Activated T-helper 17 cell treated with anti-CD3 and anti-CD28 coated beads, Interleukin-2, amount 50 U/mL, for 72 hours (primary cell): ENCODE measurements at regions not wholly inside any gene's neighbourhood (a gene's known extent, or its start where the extent isn't known, plus 50 kb on each side); places are given as distances from the start of the nearest gene placed in this dataset.

Experiments
- ATAC-seq: fragments of 150-1000 bp; cut with Tn5 transposase; replicated peaks from 2 replicates; pipeline ENCODE4 v1.10.0; 2021; ENCODE audit warnings: mild to moderate bottlenecking, moderate library complexity
- H3K27ac Mint-ChIP-seq: one replicate; pipeline ENCODE4 v1.8.0; 2022; ENCODE audit warnings: mixed read lengths
- H3K27me3 Mint-ChIP-seq: one replicate; pipeline ENCODE4 v1.8.0; 2022; ENCODE audit warnings: mixed read lengths
- H3K36me3 Mint-ChIP-seq: one replicate; pipeline ENCODE4 v1.8.0; 2022; ENCODE audit warnings: low read depth, mild to moderate bottlenecking, mixed read lengths
- H3K4me1 Mint-ChIP-seq: one replicate; pipeline ENCODE4 v1.8.0; 2022; ENCODE audit warnings: mixed read lengths
- H3K4me3 Mint-ChIP-seq: one replicate; pipeline ENCODE4 v1.8.0; 2022; ENCODE audit warnings: mild to moderate bottlenecking, mixed read lengths
- H3K9me3 Mint-ChIP-seq: one replicate; pipeline ENCODE4 v1.8.0; 2022; ENCODE audit warnings: mixed read lengths

DNA sequence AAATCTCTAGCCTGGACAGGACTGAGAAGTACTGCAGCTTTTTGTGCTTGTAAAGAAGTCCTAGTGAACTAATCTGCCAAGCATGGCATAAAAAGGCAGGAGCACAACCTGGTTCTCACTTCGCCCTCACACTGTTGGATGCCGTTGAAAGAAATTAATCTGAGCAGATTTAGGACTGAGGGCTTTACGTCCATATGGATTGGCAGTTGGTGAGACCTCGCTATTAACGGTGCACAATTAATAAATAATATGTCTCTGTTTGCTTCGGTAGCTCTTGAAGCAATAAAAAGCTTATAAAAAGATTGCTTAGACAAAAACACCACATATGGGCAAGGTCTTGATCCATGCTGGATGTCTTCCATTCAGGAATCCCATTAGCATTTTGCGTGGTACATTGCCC is 185.6 kb upstream of the EPHA7 start:
- Mint-ChIP-seq H3K36me3 (no peaks in the 10 kb centered on the region), H3K27me3 (no peaks in the 10 kb centered on the region), H3K4me3 (no peak overlapping the region), H3K4me1 (no peaks in the 10 kb centered on the region), H3K27ac (no peak overlapping the region), H3K9me3 (no peaks in the 10 kb centered on the region)
- ATAC-seq = no peak

DNA sequence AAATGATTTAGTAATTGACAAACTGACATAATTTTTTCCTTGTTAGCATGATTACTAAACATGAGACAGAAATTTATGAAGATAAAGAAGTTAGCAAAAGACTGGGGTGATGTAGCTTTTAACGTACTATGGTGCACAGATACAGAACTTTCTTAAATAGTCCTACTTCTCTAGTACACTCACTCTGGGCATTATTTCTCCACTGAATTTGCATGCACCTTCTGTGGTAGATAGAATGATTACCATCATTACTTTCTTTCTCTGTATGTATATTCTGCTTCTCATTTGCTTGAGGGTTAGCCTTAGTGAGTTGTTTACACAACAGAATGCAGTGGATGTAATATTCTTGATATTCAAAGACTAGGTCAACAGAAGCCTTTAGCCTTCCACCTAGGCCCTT is 173.1 kb upstream of the EPHA7 start:
- H3K27ac Mint-ChIP-seq = no peak overlapping the region
- no peaks in the 10 kb centered on the region for H3K4me1 Mint-ChIP-seq
- H3K36me3 Mint-ChIP-seq = no peaks in the 10 kb centered on the region
- no peak overlapping the region for H3K4me3 Mint-ChIP-seq
- H3K27me3 Mint-ChIP-seq = no peaks in the 10 kb centered on the region
- no peak for ATAC-seq
- peaks cover 13% of the 10 kb centered on the region for H3K9me3 Mint-ChIP-seq

DNA sequence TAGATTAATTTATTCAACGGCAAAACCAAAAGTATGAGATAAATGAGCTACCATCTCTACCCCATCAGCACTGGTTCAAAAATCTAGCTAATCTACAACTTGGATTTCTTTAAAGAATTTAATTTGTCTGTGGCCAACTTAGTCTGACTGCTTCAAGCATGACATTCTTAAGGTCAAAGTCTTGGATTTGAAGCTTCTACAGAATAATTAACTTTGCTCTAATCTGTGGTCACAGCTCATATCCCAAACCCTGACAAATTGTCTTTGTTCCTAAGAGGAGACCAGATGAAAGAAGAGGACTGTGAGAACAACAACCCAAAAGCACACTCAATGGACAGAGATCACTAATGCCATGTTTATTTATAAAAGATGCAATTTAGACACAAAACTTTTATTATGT is 166.9 kb upstream of the EPHA7 start:
- H3K4me3 Mint-ChIP-seq = no peak overlapping the region
- H3K9me3 Mint-ChIP-seq = peaks cover 16% of the 10 kb centered on the region
- H3K27me3 Mint-ChIP-seq = no peaks in the 10 kb centered on the region
- ATAC-seq = no peak
- no peaks in the 10 kb centered on the region for H3K4me1 Mint-ChIP-seq
- no peak overlapping the region for H3K27ac Mint-ChIP-seq
- H3K36me3 Mint-ChIP-seq = no peaks in the 10 kb centered on the region

DNA sequence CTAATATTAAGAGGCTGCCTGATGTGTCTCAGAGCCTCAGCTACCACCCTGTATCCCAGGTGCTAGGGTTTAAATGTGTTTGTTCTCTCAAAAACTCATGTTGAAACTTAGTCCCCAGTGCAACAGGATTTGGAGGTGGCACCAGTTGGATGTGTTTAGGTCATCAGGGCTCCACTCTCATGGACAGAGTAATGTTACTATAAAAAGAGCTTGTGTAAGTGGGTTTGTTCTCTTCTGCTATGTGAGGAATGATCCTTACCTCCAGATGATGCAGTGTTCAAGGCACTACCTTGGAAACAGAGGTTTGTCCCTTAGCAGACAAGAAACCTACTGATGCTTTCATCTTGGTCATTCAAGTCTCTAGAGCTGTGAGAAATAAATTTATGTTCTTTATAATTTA is 164.9 kb upstream of the EPHA7 start:
- peaks cover 10% of the 10 kb centered on the region for H3K9me3 Mint-ChIP-seq
- H3K27ac Mint-ChIP-seq = no peak overlapping the region
- no peaks in the 10 kb centered on the region for H3K4me1 Mint-ChIP-seq
- H3K27me3 Mint-ChIP-seq = no peaks in the 10 kb centered on the region
- H3K36me3 Mint-ChIP-seq = no peaks in the 10 kb centered on the region
- ATAC-seq = no peak
- no peak overlapping the region for H3K4me3 Mint-ChIP-seq

DNA sequence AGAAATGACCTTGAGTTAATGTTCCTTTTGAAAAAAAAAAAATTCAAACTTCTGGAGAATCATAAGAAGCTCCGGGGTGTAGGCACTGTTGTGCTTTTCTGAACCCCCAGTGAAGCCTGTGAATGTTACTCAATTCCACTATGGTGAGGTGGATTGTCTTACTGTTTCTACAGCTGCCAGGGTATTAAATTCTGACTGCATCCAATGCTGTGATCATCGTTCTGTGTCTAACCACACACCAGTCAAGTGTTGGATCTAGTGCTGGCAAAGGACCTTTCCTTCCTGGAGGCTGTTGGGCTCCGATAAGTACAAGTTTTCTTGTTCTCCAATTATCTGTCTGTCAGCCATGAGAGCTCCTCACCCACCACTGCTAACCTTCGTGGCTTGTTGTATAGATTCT is 162.0 kb upstream of the EPHA7 start:
- H3K27ac Mint-ChIP-seq = no peak overlapping the region
- H3K4me1 Mint-ChIP-seq = no peaks in the 10 kb centered on the region
- no peak overlapping the region for H3K4me3 Mint-ChIP-seq
- no peaks in the 10 kb centered on the region for H3K36me3 Mint-ChIP-seq
- no peaks in the 10 kb centered on the region for H3K27me3 Mint-ChIP-seq
- ATAC-seq = no peak
- peaks cover 6% of the 10 kb centered on the region for H3K9me3 Mint-ChIP-seq

DNA sequence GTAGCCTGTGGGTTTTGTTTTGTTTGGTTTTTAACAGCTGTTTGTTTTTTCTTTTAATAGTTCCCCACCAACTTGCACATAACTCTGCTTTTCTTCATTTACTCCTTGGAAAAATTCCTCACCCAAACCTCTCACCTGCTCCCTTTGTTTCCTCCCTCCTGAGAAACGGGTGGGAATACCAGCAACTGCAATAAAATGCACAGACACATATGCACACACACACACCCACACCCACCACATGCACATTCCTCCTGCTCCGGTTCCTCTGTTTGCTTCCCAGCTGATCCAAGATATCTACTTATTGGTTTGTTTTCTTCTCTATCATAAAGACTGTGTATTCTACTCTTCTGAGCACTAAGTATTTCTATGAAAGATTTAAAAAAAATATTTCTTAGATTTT is 161.1 kb upstream of the EPHA7 start:
- no peak overlapping the region for H3K27ac Mint-ChIP-seq
- H3K27me3 Mint-ChIP-seq = no peaks in the 10 kb centered on the region
- no peaks in the 10 kb centered on the region for H3K4me1 Mint-ChIP-seq
- no peaks in the 10 kb centered on the region for H3K36me3 Mint-ChIP-seq
- H3K4me3 Mint-ChIP-seq = no peak overlapping the region
- no peak for ATAC-seq
- H3K9me3 Mint-ChIP-seq = no peaks in the 10 kb centered on the region

DNA sequence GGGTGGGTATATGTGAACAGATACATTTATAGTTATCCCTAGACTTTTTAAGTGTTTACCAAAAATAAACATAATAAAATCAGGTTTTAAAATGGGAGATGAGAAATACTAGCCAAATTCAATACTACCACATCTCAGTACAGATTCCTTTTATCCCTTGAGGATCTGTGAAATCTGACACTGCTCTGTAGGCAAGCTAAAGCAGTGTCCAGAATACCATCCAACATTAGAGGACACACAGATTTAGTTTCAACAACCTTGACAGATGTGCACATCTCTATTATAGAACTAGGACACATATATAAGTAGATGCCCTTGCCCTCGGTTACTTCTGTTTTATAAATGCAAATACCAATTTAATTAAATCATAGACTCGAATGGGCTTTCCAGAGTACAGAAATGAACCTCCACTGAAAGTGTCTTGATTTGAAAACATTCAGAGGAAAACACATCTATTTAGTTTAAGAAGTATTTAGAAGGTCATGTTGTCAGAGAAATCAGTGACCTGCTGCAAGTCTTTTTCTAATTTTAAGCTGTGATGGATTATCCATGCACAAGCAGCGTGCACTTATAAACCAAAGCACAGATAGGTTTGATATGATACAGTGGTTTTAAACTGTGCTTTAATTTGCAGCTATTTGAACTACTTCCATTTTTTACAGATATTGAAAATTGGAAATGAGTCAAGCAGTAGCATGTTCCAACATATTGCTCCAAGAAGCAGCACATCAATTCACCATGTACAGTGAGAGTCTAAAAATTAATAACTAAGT is 156.3 kb upstream of the EPHA7 start:
- H3K9me3 Mint-ChIP-seq = no peaks in the 10 kb centered on the region
- H3K36me3 Mint-ChIP-seq = no peaks in the 10 kb centered on the region
- ATAC-seq = no peak
- no peak overlapping the region for H3K27ac Mint-ChIP-seq
- H3K4me3 Mint-ChIP-seq = no peak overlapping the region
- no peaks in the 10 kb centered on the region for H3K27me3 Mint-ChIP-seq
- no peaks in the 10 kb centered on the region for H3K4me1 Mint-ChIP-seq

DNA sequence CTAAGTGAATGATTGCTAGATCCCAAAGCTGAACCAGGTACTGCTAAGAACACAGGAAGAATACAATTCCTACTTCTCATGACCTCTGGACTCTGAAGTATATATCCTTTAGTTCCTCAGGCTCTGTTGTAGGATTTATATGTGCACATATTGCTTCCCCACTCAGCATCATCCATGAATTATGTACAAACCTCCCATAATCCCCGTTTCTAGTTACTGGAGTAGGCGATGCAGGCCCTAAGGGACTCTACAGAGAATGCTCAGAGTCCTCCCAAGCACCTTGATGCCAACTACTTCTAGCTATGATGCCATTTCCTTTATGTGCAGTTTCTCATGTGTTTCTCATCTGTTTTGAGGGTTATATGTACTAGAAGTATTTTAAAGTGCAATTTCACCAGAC is 154.9 kb upstream of the EPHA7 start:
- Mint-ChIP-seq H3K36me3 (no peaks in the 10 kb centered on the region), H3K27ac (no peak overlapping the region), H3K9me3 (no peaks in the 10 kb centered on the region), H3K4me1 (no peaks in the 10 kb centered on the region), H3K4me3 (no peak overlapping the region), H3K27me3 (no peaks in the 10 kb centered on the region)
- no peak for ATAC-seq

DNA sequence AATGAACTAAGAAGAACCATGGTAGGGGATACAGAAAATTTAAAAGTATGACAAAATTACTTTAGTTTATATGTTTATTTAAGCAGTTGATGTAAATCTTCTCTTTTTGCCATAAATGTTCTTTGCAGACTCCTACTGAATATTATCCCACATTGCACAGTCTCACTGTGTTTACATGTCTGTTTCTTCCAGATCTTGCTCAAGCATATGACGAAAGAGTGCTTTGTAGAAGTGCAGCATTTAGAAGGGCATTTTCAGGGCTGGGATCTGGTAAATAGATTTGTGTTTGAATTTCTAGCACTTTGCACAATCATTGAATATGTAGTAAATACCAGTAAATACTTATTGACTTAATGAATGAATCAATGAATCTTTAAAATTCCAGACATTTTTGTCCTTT is 152.0 kb upstream of the EPHA7 start:
- Mint-ChIP-seq H3K4me3 (no peak overlapping the region), H3K9me3 (no peaks in the 10 kb centered on the region), H3K27ac (no peak overlapping the region), H3K4me1 (no peaks in the 10 kb centered on the region), H3K27me3 (no peaks in the 10 kb centered on the region), H3K36me3 (no peaks in the 10 kb centered on the region)
- no peak for ATAC-seq

DNA sequence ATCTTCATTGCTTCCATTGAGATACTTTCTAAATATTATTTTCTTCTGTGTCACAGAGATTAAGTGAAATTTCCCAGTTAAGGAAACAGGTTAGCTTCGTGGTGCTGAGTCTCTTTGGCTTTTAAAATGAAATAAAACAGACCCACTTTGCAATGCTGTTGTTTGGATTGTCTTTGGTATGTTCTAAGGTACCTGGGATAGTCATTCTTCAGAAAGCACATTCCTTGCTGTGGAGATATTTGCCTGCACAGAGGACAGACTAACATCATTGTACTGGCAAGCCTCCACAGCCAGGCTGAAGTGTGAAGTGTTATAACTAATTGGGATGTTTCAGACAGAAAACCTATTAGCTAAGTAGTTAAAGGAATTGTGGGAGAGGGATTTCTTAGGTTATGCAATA is 148.8 kb upstream of the EPHA7 start:
- H3K27me3 Mint-ChIP-seq = no peaks in the 10 kb centered on the region
- no peak for ATAC-seq
- H3K4me1 Mint-ChIP-seq = no peaks in the 10 kb centered on the region
- H3K4me3 Mint-ChIP-seq = no peak overlapping the region
- H3K36me3 Mint-ChIP-seq = no peaks in the 10 kb centered on the region
- H3K27ac Mint-ChIP-seq = no peak overlapping the region
- H3K9me3 Mint-ChIP-seq = no peaks in the 10 kb centered on the region

DNA sequence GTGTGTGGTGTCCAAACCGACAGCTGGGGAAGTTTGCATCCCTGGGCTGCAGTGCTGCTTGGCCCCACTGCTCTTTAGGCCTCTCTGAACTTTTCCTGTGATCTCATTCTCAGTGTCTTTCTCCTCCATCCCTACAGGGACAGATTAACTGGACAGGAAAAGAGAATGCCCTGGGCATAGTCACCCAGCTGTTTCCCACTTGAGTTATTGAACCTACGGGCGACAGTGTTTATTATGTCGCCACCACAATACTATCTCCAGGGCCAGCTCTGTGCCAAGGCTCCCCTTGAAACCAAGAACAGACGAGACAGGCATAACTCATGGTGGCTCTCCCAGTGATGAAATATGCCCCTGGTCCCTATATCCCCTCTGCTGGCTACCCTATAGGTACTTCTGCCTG is 147.8 kb upstream of the EPHA7 start:
- H3K27ac Mint-ChIP-seq = no peak overlapping the region
- no peaks in the 10 kb centered on the region for H3K36me3 Mint-ChIP-seq
- no peak for ATAC-seq
- H3K4me1 Mint-ChIP-seq = no peaks in the 10 kb centered on the region
- no peaks in the 10 kb centered on the region for H3K9me3 Mint-ChIP-seq
- no peaks in the 10 kb centered on the region for H3K27me3 Mint-ChIP-seq
- H3K4me3 Mint-ChIP-seq = no peak overlapping the region

DNA sequence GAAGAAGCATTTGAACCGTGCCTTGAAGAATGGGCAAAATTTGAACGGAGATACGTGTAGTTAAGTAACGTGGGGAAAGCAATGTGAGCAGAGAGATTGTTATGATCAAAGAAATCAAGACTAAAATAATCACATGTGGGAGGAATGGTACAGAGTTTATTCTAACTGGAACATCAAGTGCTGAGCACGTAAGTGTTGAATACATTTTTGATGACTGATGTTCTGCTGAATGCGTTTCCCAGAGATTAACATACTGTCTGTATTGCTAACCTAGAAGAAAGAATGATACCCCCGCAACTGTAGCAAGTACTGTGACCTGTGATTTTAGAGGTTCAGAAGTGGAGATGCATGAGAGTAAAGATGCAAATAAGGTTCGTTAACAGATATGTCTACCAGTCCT is 146.9 kb upstream of the EPHA7 start:
- Mint-ChIP-seq H3K36me3 (no peaks in the 10 kb centered on the region), H3K4me1 (no peaks in the 10 kb centered on the region), H3K27ac (no peak overlapping the region), H3K27me3 (no peaks in the 10 kb centered on the region), H3K4me3 (no peak overlapping the region), H3K9me3 (no peaks in the 10 kb centered on the region)
- no peak for ATAC-seq

DNA sequence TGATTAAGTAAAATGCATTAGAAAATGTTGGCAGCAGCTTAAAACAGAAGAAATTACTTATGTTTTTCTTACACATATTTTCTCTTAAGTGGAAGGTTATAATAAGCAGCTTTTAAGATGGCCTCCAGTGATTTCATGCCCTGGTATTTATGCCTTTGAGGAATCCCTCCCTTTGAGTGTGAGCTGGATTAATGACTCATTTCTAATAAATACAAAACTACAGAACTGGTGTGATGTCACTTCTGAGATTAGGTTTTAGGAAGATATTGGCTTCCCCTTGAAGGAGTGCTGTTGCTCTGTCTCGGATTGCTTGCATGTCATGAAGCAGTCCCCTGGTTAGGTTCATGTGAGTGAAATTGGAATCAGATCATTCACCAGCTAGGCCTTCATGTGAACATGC is 143.2 kb upstream of the EPHA7 start:
- H3K4me1 Mint-ChIP-seq = no peaks in the 10 kb centered on the region
- ATAC-seq = no peak
- H3K9me3 Mint-ChIP-seq = no peaks in the 10 kb centered on the region
- no peak overlapping the region for H3K4me3 Mint-ChIP-seq
- H3K36me3 Mint-ChIP-seq = no peaks in the 10 kb centered on the region
- no peak overlapping the region for H3K27ac Mint-ChIP-seq
- no peaks in the 10 kb centered on the region for H3K27me3 Mint-ChIP-seq

DNA sequence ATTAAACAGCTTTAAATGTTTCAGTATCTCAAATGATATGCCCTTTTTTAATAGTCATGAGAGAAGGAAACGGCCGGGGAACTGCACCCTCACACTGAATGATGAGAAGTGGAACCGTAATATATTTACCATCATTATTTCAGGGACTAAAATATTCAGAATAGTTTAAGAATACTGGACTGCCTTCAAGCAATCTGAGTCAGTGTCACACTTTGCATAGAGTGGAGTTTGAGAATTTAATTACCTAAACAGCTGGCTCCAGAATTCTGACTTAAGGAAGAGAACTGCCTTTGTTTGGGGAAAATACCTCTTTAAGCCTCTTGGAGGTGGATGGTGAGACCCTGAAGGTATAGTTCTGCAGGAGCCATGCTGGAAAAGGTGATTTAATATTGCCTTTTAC is 135.9 kb upstream of the EPHA7 start:
- H3K4me3 Mint-ChIP-seq = no peak overlapping the region
- H3K36me3 Mint-ChIP-seq = no peaks in the 10 kb centered on the region
- H3K4me1 Mint-ChIP-seq = no peaks in the 10 kb centered on the region
- ATAC-seq = no peak
- H3K27me3 Mint-ChIP-seq = no peaks in the 10 kb centered on the region
- no peak overlapping the region for H3K27ac Mint-ChIP-seq
- H3K9me3 Mint-ChIP-seq = no peaks in the 10 kb centered on the region

DNA sequence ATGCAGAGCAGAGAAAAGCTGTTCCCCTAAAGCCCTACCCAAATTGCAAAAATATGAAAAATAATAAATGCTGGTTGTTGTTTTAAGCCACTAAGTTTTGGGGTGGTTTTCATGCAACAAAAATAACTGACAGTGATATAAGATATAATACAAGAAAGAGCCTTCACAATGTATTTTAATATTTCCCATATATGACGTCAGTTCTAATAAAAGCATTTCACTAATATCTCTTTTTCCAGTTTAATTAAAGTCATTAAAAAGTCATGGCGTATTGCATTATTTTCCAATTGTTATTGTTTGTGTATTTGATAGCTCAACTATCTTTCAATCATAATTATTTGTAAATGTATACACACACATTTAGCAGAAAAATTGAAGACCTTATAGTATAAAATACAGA is 134.7 kb upstream of the EPHA7 start:
- ATAC-seq = no peak
- no peaks in the 10 kb centered on the region for H3K9me3 Mint-ChIP-seq
- no peaks in the 10 kb centered on the region for H3K4me1 Mint-ChIP-seq
- no peak overlapping the region for H3K27ac Mint-ChIP-seq
- no peaks in the 10 kb centered on the region for H3K27me3 Mint-ChIP-seq
- no peaks in the 10 kb centered on the region for H3K36me3 Mint-ChIP-seq
- no peak overlapping the region for H3K4me3 Mint-ChIP-seq
